HG03460 (cell line): ENCODE measurements at regions not wholly inside any gene's neighbourhood (a gene's known extent, or its start where the extent isn't known, plus 50 kb on each side); places are given as distances from the start of the nearest gene placed in this dataset.

ENCODE experiments used
- ATAC-seq: cut with Tn5 transposase; IDR thresholded peaks from one replicate; pipeline ENCODE4 v1.9.1; 2021; ENCODE audit not compliant: unreplicated experiment

- ATAC-seq, result no peak
These were observed 122.9 kb downstream of the NXNL2 start for GRCh38 chr9:88657893-88658292.

GRCh38 chr9:88658311-88658822 lies 123.4 kb downstream of the NXNL2 start:
- ATAC-seq, result no peak

GRCh38 chr9:88659126-88659525 lies 124.1 kb downstream of the NXNL2 start:
- no peak for ATAC-seq

- no peak for ATAC-seq
These were observed 125.6 kb downstream of the NXNL2 start for GRCh38 chr9:88660611-88661010.

GRCh38 chr9:88661759-88662158 lies 126.8 kb downstream of the NXNL2 start:
- ATAC-seq, result no peak

- no peak for ATAC-seq
These were observed 128.9 kb downstream of the NXNL2 start for GRCh38 chr9:88663771-88664419.

GRCh38 chr9:88664773-88665172 lies 129.8 kb downstream of the NXNL2 start:
- ATAC-seq, result no peak

- no peak for ATAC-seq
These were observed 138.1 kb downstream of the NXNL2 start for GRCh38 chr9:88672874-88673689.

- ATAC-seq, result no peak
These were observed 138.9 kb downstream of the NXNL2 start for GRCh38 chr9:88673886-88674285.

- no peak for ATAC-seq
These were observed 141.7 kb downstream of the NXNL2 start for GRCh38 chr9:88676644-88677043.

GRCh38 chr9:88678008-88678407 lies 143.0 kb downstream of the NXNL2 start:
- no peak for ATAC-seq

GRCh38 chr9:88678431-88678830 lies 143.5 kb downstream of the NXNL2 start:
- no peak for ATAC-seq

- no peak for ATAC-seq
These were observed 145.1 kb downstream of the NXNL2 start for GRCh38 chr9:88680041-88680440.

- no peak for ATAC-seq
These were observed 145.7 kb downstream of the NXNL2 start for GRCh38 chr9:88680505-88681160.

- no peak for ATAC-seq
These were observed 146.5 kb downstream of the NXNL2 start for GRCh38 chr9:88681434-88681833.

GRCh38 chr9:88682431-88682831 lies 147.5 kb downstream of the NXNL2 start:
- ATAC-seq, result no peak

- no peak for ATAC-seq
These were observed 149.1 kb downstream of the NXNL2 start for GRCh38 chr9:88684046-88684445.

GRCh38 chr9:88684845-88685244 lies 149.9 kb downstream of the NXNL2 start:
- ATAC-seq, result no peak

- ATAC-seq, result no peak
These were observed 151.0 kb downstream of the NXNL2 start for GRCh38 chr9:88685966-88686365.

- no peak for ATAC-seq
These were observed 154.7 kb downstream of the NXNL2 start for GRCh38 chr9:88689509-88690298.

- ATAC-seq, result no peak
These were observed 155.7 kb downstream of the NXNL2 start for GRCh38 chr9:88690628-88691027.
